ENCODE measurements at regions not wholly inside any gene's neighbourhood (a gene's known extent, or its start where the extent isn't known, plus 50 kb on each side); places are given as distances from the start of the nearest gene placed in this dataset.

DNA sequence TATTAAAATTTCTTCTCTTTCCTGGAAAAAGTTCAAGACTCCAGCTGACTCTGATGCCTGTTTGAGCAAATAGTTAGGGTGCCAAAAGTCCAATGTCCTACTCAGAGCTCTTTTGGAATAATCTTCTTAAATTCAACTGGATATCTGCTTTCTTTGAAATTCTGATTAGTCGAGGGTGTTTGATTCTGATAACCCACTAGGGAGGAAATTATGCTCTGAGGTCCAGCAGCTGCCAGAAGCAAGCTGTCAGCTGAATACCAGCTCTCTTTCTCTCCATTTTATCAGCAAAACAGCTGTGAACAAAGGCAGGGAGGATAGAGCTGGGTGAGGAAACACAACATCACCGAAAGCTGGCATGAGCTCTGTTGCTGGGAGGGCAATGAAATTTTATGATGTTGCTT, 141.5 kb downstream of the CAND1 start:
- intact Hi-C loops (cut with micrococcal nuclease; ENCODE audit: unreplicated experiment) = no loop called here
- H3K27me3 ChIP-seq (replicated peaks; ENCODE audit: insufficient read depth, low read depth, low read length, poor library complexity) = peaks cover 6% of the 10 kb centered on the region
- POLR2A ChIA-PET (ENCODE audit: low non-redundant PET) = no interaction called here
- CTCF ChIA-PET = no interaction called here
- no peak for DNase-seq (ENCODE audit: low spot score)
- H3K4me1 ChIP-seq (ENCODE audit: insufficient read depth, low read length, poor library complexity, severe bottlenecking) = no peaks in the 10 kb centered on the region
- no TSS peak for BruUV-seq (replicated peaks)
- no peak overlapping the region for H3K4me3 ChIP-seq (ENCODE audit: low read depth, low read length, poor library complexity, severe bottlenecking)
- no peaks in the 10 kb centered on the region for H3K9me3 ChIP-seq (ENCODE audit: low read depth, low read length, poor library complexity, severe bottlenecking)
- TF ChIP-seq, protein P1, sequence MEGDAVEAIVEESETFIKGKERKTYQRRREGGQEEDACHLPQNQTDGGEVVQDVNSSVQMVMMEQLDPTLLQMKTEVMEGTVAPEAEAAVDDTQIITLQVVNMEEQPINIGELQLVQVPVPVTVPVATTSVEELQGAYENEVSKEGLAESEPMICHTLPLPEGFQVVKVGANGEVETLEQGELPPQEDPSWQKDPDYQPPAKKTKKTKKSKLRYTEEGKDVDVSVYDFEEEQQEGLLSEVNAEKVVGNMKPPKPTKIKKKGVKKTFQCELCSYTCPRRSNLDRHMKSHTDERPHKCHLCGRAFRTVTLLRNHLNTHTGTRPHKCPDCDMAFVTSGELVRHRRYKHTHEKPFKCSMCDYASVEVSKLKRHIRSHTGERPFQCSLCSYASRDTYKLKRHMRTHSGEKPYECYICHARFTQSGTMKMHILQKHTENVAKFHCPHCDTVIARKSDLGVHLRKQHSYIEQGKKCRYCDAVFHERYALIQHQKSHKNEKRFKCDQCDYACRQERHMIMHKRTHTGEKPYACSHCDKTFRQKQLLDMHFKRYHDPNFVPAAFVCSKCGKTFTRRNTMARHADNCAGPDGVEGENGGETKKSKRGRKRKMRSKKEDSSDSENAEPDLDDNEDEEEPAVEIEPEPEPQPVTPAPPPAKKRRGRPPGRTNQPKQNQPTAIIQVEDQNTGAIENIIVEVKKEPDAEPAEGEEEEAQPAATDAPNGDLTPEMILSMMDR (conservative IDR thresholded peaks at IDR 0.05; ENCODE audit: low read depth, low read length) = no peak
- TF ChIP-seq EZH2 (IDR thresholded peaks at IDR 0.05; ENCODE audit: borderline replicate concordance, low read depth, low read length, poor library complexity, severe bottlenecking) = no peak
- no peak overlapping the region for H3K27ac ChIP-seq (ENCODE audit: low read depth, low read length, poor library complexity, severe bottlenecking)
- H3K36me3 ChIP-seq (ENCODE audit: insufficient read depth, low read length, poor library complexity, severe bottlenecking) = no peaks in the 10 kb centered on the region

DNA sequence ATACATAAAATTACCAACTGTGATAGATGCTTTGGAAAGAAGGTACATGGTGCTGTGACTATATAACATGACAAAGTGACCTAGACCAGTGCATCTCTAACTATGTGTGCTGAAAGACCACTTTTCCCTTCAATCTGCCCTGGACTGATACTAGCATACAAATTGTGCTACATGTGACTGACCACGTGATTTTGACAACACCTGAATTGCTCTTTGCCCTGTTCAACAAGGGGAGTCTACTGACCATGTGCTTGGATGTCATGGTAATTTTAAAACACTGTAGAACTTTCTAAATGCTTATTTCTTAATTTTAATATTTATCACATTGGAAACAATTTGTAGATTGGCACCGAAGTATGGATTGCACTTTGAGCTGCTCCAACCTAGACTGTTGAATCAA, 142.4 kb downstream of the CAND1 start:
- BruUV-seq (replicated peaks) = no TSS peak
- H3K27ac ChIP-seq (ENCODE audit: low read depth, low read length, poor library complexity, severe bottlenecking) = no peak overlapping the region
- TF ChIP-seq EZH2 (IDR thresholded peaks at IDR 0.05; ENCODE audit: borderline replicate concordance, low read depth, low read length, poor library complexity, severe bottlenecking) = no peak
- TF ChIP-seq, protein P1 (conservative IDR thresholded peaks at IDR 0.05; ENCODE audit: low read depth, low read length) = no peak
- POLR2A ChIA-PET (ENCODE audit: low non-redundant PET) = no interaction called here
- intact Hi-C loops (cut with micrococcal nuclease; ENCODE audit: unreplicated experiment) = no loop called here
- no peaks in the 10 kb centered on the region for H3K4me1 ChIP-seq (ENCODE audit: insufficient read depth, low read length, poor library complexity, severe bottlenecking)
- no peak for DNase-seq (ENCODE audit: low spot score)
- H3K27me3 ChIP-seq (replicated peaks; ENCODE audit: insufficient read depth, low read depth, low read length, poor library complexity) = peaks cover 6% of the 10 kb centered on the region
- H3K9me3 ChIP-seq (ENCODE audit: low read depth, low read length, poor library complexity, severe bottlenecking) = no peaks in the 10 kb centered on the region
- no peaks in the 10 kb centered on the region for H3K36me3 ChIP-seq (ENCODE audit: insufficient read depth, low read length, poor library complexity, severe bottlenecking)
- no peak overlapping the region for H3K4me3 ChIP-seq (ENCODE audit: low read depth, low read length, poor library complexity, severe bottlenecking)
- CTCF ChIA-PET = no interaction called here

DNA sequence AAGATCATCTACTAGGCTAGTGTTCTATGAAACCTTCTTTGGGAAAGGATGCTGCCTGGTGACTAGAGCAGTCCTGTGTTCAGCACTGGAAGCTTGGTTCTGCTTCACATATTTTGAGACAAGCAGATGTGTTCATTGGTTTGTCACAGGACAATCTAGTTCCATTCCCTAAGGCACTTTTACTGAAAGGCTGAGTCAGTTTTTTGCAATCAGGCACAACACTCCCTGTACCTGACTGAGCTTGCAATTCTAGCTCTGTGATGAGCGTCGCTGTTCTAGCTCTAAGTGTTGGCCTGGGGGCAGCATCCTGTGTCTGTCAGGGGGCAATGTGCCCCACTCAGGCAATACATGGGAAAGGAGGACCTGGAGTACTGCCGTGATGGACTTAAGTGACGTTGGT, 144.4 kb downstream of the CAND1 start:
- H3K4me1 ChIP-seq (ENCODE audit: insufficient read depth, low read length, poor library complexity, severe bottlenecking) = no peaks in the 10 kb centered on the region
- H3K9me3 ChIP-seq (ENCODE audit: low read depth, low read length, poor library complexity, severe bottlenecking) = no peaks in the 10 kb centered on the region
- no peaks in the 10 kb centered on the region for H3K36me3 ChIP-seq (ENCODE audit: insufficient read depth, low read length, poor library complexity, severe bottlenecking)
- no TSS peak for BruUV-seq (replicated peaks)
- no peak overlapping the region for H3K4me3 ChIP-seq (ENCODE audit: low read depth, low read length, poor library complexity, severe bottlenecking)
- no peak for DNase-seq (ENCODE audit: low spot score)
- ChIA-PET CTCF (interaction anchor here (1.9 kb wide), 1 partner anchor 58 kb away, joined by 9 read pairs; no protein-coding TSS in a partner anchor), POLR2A (ENCODE audit: low non-redundant PET) (no interaction called here)
- H3K27me3 ChIP-seq (replicated peaks; ENCODE audit: insufficient read depth, low read depth, low read length, poor library complexity) = peaks cover 6% of the 10 kb centered on the region
- TF ChIP-seq, protein P1 (conservative IDR thresholded peaks at IDR 0.05; ENCODE audit: low read depth, low read length) = no peak
- TF ChIP-seq EZH2 (IDR thresholded peaks at IDR 0.05; ENCODE audit: borderline replicate concordance, low read depth, low read length, poor library complexity, severe bottlenecking) = no peak
- no peak overlapping the region for H3K27ac ChIP-seq (ENCODE audit: low read depth, low read length, poor library complexity, severe bottlenecking)
- intact Hi-C loops (cut with micrococcal nuclease; ENCODE audit: unreplicated experiment) = no loop called here

Data from A673 (cell line).